GM19351 (cell line): ENCODE measurements at regions not wholly inside any gene's neighbourhood (a gene's known extent, or its start where the extent isn't known, plus 50 kb on each side); places are given as distances from the start of the nearest gene placed in this dataset.
A peak's percentile ranks its signal among the peaks of the same experiment; 100 is the strongest.

Experiments
- ATAC-seq: cut with Tn5 transposase; IDR thresholded peaks from one replicate; pipeline ENCODE4 v1.9.1; 2021; ENCODE audit warnings: mild to moderate bottlenecking, moderate library complexity; ENCODE audit not compliant: unreplicated experiment

DNA sequence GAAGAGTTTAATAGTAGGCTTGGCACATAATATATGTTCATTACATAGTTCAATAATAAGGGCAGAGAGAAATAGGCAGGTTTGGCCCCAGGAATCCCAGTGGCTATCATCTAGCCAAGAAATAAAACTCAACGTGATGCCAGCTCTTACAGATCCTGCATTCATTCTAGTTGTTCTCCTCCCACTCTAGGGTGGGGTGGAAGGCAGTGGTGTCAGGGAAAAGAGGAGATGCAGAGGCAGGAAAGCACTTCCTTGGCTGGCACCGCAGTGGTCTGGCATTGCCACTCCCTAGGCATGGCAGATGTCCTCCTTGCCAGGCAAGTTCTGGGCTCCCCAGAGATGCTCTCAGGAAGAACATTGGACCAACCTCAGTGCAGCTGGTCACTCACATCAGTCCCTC, 383.6 kb downstream of the GRIN2B start:
- no peak for ATAC-seq

DNA sequence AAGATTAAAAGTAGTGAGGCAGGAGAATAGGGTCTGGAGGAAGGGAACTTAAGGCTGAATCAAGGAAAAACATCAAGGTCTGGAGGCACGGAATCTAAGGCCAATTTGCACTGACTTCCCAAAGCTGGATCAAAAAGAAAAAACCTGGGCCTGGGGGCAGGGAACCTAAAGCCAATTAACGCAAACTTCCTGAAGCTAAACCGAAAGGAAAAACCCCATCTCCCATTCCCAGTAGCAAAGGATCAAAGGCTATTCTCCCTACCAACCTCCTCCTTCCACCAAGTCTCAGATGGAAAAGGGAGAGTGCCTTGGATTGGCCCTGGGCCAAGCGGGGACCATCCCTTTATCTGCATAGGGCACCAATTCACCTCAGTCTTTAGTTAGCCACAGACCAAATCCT, 384.2 kb downstream of the GRIN2B start:
- no peak for ATAC-seq

DNA sequence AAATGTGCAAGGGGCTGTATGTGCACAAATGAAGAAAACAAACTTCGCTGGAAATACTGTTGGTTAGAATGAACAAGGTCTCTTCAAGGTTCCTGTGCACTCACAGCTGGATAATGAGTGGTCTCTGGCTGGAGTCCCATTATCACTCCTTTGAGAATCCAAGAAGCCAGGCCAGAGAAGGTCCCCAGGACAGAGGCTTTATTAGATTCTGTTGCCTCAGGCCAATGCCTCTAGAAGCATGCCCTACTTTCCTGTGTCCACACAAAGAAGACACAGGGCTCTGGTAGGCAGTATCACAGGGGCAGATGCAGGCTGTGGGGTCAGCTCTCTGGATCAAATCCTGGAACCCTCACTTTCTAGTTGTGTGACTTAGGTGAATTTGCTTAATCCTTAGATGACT, 384.7 kb downstream of the GRIN2B start:
- ATAC-seq: no peak

DNA sequence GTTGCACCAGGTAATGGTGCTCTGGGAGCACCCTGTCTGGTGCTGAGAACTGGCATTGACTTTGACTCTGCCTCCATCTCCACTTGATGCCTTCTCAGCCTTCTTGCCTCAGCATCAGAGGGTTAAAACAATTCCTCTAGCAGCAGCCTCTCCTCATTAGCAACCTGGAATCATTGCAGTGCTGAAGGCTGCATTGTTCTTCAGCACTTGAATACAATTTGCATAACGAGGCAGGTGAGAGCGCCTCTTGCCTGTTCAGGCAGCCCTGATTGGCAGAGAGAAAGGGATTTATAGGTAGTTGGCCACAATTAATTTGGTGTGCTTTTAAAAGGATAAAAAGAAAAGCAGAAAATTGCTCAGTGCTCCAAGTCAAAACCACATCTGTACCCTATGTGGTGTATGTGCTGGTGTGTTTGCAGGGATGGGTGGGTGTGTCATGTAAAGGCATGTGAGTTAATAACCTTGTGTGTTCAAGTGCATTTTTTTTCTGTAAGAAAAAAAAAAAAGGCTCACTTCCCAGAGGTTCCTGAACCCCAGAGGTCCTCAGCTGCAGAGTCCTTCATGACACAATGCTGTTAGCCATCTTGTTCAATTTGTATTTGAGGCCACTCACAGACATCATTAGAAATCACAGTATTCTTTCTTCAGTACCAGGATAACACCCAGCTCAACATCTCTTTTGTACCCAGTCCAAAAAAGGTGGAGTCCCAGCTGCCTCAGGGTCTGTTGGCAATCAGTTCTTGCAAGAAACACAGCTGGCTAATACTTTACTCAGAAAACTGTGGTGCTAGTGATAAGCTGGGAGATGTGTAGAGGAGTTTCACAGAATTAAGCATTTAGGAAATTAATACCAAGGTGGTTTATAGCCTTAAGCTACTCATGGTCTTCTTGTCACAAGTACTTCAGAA, 385.6 kb downstream of the GRIN2B start:
- no peak for ATAC-seq

DNA sequence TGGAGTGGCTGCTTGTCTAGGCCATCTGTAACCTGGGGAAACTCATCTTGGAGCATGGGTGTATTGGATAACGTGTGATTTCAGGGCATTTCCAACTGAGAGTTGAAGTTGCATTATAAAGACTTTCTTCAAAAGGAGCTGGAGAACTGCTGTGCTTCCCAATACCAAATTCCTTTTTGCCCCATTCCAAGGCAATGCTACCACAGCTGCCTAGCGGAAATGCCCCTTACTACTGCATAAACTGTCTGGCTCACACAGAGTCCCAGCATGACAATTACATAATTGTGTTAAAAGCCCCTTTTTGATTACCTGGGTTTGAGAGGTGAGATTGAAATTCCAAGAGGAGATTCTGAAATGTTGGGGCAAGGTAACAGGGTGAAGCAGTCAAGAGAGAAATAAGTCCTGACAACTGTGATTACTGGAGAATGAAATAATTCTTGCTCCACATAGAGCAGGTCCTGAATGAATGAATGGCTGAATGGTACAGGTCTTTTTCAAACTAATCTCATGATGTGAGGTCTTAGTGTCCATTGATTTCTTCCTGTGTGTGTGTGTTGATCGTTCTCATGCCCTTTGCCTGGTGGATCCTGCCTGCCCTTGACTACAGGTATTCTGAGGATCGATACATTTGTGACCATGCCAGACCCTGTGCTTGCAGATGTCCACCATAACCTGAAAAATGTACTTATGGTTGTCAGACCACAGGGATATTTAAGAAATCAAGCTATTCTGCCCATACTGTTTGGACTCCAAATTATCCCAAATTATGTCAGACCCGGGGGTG, 386.5 kb downstream of the GRIN2B start:
- no peak for ATAC-seq

DNA sequence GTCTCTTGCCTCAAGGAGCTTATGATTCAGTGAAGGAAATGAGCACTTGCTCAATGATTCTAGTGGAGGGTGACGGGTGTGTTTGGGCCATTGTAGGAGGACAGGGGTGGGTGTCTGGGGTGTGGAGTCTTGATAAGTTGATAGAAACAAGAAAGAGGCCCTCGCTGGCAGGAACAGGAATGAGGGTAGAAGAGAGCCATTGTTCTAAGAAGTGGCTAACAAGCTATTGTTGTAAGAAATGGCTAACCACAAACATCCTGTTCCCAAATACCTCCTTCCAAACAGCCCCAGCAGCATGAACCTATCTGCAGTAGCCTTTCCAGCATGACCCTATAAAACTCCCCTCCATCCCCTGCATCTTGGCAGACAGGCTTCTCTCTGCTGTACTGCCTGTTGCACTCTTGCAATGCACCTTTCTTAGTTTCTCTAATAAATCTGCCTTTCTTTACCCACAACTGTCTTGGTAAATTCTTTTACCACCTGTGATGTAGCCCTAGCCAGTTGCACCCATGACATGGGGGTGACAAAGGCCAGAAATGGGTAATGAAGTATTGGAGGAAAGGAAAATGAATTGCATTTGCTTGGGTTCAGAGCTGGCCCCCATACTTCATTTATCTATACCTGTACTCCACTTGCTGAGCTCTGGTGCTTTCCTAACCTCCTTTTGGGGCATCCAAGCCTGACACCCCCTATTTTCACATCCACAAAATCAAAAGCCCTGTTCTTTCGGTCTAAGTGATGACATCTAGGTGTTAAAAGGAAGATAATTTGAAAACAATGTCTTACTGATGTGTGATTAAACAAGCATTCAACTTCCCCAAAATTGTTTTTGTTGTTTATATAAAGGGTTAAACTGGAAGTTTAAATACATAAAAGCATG, 389.1 kb downstream of the GRIN2B start:
- peak; percentile 58 for ATAC-seq

DNA sequence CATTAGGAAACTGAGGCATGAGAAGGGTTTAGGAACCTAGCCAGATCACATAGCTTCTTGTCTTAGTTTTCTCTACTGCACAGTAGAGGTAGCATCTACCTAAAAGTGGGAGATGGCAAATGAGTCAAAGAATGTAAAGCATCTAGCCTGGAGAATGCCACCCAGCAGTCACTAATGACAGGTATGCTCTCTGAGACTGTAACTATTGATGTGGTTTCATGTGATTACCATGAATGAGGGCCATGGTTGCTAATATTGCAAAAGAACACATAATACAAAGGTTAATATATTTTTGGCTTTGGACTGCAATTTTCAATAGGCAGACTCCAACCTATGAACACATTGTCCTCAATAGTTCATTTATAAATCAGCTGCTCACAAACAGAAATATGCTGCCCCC, 389.9 kb downstream of the GRIN2B start:
- no peak for ATAC-seq

DNA sequence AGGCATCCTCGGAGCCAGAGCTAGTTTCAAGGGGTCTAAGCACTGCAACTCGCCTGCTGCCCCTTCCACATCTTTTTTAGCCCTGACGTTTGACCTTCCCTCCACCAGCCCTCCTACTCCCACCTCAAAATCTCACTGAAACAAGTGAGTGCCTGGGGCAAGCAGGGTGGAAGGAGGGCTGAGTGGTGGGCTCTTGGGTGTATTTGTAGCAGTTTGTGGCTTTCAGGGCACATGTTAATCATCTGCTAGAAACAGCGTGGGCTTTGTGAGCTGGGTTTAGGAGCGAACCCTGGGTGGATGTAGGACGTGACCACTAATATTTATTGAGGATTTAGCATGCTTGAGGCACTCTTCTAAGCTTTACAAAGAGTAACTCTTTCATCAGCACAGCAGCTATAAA, 390.3 kb downstream of the GRIN2B start:
- no peak for ATAC-seq

DNA sequence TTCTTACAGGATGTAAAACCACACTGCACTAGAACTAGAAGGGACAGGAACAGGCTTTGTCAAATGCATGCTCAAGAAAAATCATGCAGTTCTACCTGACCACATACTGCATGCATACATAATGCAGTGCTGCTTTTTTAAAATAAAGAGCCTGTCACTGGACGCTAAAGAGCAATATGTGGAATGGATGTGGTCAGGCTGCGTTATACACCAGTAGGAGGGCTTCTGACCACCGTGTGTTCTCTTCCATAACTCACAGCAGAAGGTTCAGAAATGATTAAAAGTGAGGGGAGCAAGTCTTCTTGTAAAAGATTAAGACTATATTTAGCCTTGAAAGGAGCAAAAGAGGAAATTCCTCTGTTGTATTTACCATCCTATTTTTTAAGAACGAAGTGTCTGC, 392.0 kb downstream of the EMP1 start:
- ATAC-seq: no peak

DNA sequence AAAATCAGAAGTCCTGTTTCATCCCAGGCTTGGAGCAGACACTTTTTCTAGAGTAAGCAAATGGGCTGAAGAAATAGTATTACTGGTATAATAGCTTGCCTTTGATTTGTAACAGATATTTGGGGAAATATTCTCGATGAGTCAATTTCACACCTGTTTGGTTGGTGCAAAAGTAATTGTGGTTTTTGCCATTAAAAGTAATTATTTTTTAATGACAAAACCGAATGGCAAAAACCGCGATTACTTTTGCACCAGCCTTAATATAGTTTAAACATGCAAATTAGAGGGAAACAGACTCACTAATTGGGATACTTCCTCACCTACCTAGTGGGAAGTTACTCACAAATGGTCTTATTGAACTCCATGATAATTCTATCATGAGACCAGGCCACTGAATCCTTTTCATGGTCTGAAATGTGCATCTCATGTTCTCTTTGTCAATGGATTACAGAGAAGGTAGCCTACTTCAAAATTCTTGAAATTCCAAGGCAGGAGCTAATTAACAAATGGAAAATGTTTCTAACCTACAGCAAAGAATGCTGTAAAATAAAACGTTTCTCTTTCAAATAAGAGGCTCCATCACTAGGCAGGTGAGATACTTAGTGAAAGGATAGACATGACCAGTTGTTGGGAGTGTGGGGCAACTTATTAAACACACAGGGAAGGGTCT, 391.3 kb downstream of the EMP1 start:
- no peak for ATAC-seq

DNA sequence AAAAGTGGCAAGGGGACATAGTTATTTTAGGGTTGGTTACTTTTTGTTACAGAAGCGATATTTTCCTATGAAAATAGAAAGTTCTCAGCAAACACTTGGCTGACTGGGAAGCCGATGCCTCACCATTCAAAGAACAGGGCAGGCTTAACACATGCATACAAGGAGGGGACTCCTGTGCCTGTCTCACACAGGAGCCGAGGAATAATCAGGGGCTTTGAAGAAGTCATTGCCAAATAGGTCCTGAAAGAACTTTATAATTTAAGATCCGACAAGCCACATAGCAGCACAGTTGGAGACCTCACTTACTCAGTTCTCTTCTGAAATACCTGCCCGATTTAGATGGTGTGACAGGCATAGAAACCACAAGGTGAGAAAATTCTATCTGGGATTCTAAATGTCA, 389.8 kb downstream of the EMP1 start:
- ATAC-seq: no peak

DNA sequence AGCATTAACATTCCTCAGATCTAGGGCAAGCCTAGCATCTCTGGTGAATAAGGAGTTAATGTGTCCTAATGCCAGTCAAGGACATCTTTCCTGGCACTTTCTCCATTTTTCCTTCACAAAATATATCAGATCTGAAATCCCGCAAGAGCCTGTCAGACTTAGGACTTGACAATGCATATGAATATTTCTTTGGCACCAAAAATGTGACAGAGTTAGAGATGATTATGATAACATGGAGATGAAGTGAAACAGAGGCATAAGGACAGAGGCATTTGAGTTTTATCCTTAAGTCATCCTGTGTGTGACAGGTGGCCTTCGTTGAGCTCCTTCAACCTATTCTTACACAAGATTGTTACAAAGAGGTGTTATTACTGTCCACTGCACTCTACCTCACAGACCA, 388.0 kb downstream of the EMP1 start:
- no peak for ATAC-seq

DNA sequence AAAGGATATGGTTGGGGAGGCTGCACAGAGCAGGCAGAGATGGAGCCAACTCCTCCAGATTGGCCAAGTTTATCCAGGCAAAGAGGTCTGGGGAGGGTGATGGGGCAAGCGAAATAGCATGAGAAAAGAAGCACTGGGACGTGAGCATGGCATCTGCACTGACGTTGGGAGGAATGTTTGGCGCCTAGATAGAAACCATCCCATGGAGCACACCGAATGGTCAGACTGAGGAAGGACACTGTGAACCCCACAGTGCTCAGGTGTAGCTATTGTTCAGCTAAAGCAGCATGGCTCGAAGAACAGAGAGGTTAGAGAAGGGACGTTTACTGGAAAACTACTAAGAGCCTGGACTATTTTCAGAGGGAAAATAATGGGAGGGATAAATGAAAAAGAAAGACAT, 387.1 kb downstream of the EMP1 start:
- no peak for ATAC-seq

DNA sequence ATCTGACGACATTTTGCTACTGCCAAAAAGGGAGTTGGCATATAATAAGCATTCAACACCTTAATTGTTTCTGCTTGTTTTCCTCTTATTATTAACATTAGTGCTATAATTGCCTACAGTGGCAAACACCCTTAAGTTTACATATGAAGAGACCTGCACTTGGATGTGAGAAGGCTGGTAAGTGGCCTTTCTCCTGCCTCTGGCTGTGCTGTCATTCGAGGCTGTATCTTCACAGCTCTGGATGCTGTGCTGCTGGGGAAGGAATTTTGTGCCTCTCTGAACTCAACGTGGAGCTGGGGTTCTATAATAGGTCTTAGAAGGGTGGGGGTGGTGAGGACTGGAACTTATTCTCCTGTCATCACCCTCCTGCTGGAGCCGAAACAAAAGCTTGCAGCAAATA, 385.9 kb downstream of the EMP1 start:
- ATAC-seq: no peak

DNA sequence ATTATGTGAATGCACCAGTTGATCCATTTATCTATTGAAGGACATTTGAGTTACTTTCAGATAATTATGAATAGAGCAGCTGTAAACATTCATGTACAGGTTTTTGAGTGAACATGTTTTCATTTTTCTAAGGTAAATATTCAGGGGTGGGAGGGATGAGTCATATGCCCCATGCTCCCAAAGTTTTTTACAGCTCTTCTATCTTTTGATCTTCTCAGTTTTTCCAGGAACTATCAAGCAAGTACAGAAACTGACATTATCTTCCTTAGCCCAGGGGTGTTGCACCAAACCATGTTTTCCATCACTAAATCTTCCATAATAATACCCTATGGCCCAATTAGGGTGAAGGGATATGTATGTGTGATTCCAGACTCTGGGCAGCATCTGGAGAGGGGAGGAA, 384.5 kb downstream of the EMP1 start:
- no peak for ATAC-seq

DNA sequence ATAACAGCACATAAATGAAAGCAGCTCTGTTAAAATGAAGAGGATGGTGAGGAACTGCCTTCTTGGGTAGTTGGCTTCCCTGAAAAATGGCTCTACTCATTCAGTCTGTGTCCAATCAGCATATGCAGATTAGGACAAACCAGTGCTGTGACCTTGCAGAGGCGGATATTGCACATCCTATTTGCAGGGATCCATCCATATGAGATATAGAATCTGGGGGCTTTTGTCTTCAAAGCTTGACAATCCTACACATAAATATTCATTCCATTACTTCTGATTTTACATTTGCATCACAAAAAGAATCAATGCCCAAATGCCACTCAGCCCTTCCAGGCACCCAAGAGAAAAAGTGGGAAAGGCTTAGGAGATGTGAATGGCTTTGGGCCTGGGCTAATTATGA, 383.7 kb downstream of the EMP1 start:
- ATAC-seq: no peak

DNA sequence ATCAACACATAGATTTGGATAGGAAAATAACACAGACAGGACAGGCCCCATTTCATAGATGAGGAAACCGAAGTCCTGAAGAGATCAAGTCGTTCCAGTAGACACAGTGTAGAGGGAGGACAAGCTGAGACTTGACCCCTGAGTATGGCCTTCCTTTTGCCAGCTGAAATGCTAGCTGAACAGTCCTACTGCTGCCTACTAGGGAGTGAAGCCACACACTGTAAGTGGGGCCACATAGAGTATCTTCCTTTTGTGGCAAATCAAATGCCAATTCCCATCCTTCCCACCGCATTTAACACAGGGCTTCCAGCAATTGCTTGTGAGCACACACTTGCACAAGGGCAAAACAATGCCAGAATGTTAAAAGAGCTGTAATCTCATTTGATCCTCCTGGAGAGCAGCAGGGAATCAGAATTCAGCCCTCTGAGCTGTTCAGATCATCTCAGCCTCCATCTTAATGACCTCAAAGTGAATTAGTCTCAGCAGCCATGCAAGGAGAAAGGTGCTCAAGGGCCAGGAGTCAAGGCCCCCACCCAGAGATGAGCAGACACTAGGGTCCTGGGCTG, 380.5 kb downstream of the EMP1 start:
- no peak for ATAC-seq

DNA sequence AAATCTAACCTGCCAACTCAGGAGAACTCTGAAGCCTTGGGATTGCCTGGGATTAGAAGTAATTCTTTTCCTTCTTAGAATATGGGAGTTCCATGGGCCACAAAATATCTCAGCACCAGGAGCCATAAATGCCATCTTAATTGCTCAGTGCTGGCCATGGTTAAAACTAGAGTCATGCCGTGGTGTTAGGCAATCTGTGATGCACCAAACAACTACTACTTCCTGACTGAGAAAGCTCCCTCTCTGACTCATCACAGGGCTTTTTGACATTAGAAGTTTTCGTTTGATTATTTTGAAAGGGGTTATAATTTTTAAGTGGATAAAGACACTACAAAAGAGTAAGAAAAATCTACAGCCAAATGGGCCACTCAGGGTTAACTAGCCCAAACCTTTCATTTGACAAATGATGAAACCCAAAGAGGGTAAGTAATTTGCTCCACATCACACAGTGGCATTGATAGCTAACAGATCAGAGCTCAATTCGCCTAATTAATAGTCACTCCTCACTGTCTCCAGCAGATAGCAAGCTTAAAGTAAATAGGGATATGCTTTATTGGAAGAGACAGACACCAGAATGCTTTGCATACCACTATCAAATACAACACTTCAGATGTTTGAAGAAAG, 377.3 kb downstream of the EMP1 start:
- ATAC-seq: no peak

DNA sequence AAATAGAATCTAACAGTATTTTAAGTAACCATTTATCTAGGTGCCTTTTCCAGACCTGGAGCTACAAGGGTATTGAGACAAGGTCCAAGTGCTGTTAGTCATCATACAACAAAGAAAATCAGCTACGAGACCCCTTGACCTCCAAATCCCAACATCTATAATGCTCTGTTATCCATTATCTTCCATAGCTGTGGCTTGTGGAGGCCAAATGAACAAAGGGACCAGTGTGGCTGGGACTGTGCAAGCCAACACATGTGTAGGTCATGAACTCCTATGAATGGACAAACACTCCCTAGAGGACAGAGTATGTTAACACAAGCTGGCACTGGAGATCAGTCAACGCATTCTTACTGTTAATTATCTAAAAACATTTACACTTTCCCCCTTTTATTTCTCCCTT, 374.5 kb downstream of the EMP1 start:
- no peak for ATAC-seq
